H1 (cell line): ENCODE measurements at regions not wholly inside any gene's neighbourhood (a gene's known extent, or its start where the extent isn't known, plus 50 kb on each side); places are given as distances from the start of the nearest gene placed in this dataset.

ENCODE experiments used
- BRCA1 ChIP-seq: IDR thresholded peaks from 2 replicates; pipeline ENCODE4 v1.6.1; 2012; ENCODE audit warnings: low read depth, low read length, improper control_type of control experiment
- CHD2 ChIP-seq: IDR thresholded peaks from 2 replicates; pipeline ENCODE4 v1.6.1; 2012; ENCODE audit warnings: low read length, improper control_type of control experiment
- CHD7 ChIP-seq: fragments of 300-600 bp; sonication (generic); IDR thresholded peaks from 2 replicates; pipeline ENCODE4 v1.7.1; 2012; ENCODE audit warnings: low read length, moderate library complexity, mild to moderate bottlenecking, inconsistent platforms; ENCODE audit not compliant: insufficient replicate concordance
- EZH2 ChIP-seq: fragments of 200-600 bp; sonication (generic); IDR thresholded peaks from 2 replicates; pipeline ENCODE4 v1.7.1; 2012; ENCODE audit warnings: low read depth, mild to moderate bottlenecking, moderate library complexity, low read length, inconsistent platforms; ENCODE audit not compliant: severe bottlenecking
- GABPA ChIP-seq: IDR thresholded peaks from 2 replicates; pipeline ENCODE4 v1.6.1; 2011; ENCODE audit warnings: mild to moderate bottlenecking, low read length, moderate library complexity, borderline replicate concordance; ENCODE audit not compliant: insufficient read depth
- TF ChIP-seq, protein P1 (sequence below): IDR thresholded peaks from 2 replicates; pipeline ENCODE4 v1.6.1; 2012; ENCODE audit warnings: low read length, inconsistent platforms

DNA sequence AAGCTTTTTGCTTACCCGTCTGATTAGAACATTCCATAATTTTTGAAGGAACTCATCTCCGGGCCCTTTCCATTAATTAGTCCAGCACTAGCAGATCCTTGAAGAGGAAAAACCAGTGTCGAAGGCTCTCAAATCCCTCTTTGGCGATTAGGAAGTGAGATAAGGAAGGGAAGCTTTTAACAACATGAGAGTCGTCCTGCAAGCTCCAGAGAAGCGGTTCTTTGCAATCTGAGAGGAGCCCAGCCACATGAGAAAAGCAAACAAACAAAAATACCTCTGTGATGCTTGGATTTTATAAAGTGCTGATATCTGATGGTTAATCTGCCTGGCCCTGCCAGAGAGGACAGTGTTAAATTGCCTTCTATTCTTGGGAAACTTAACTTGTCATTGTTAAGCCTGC lies 339.8 kb upstream of the SALL1 start (continued):
- TF ChIP-seq CHD7 (no peak), GABPA (no peak), EZH2 (no peak), BRCA1 (no peak), CHD2 (no peak)
- TF ChIP-seq, protein P1, sequence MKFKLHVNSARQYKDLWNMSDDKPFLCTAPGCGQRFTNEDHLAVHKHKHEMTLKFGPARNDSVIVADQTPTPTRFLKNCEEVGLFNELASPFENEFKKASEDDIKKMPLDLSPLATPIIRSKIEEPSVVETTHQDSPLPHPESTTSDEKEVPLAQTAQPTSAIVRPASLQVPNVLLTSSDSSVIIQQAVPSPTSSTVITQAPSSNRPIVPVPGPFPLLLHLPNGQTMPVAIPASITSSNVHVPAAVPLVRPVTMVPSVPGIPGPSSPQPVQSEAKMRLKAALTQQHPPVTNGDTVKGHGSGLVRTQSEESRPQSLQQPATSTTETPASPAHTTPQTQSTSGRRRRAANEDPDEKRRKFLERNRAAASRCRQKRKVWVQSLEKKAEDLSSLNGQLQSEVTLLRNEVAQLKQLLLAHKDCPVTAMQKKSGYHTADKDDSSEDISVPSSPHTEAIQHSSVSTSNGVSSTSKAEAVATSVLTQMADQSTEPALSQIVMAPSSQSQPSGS: no peak
